Thyroid gland (tissue), 4 donors: ENCODE measurements at regions not wholly inside any gene's neighbourhood (a gene's known extent, or its start where the extent isn't known, plus 50 kb on each side); places are given as distances from the start of the nearest gene placed in this dataset.

Experiments
- POLR2A ChIP-seq, 2 donors: fragments of 450-650 bp; IDR thresholded peaks; one replicate each; pipeline ENCODE4 v1.6.1; 2017; ENCODE audit warnings: antibody characterized with exemption in 2 of 2, mild to moderate bottlenecking in 2 of 2, moderate library complexity in 1 of 2
- TF ChIP-seq, protein P1 (sequence below), 6 experiments: fragments of 200-600 bp in 3 of 6; fragments of 450-650 bp in 3 of 6; sonication (generic) in 3 of 6; IDR thresholded peaks; one replicate each; pipeline ENCODE4 v1.5.1; 2016 to 2019; ENCODE audit warnings: antibody characterized with exemption in 6 of 6, mild to moderate bottlenecking in 2 of 6, inconsistent platforms in 1 of 6, moderate library complexity in 1 of 6

DNA sequence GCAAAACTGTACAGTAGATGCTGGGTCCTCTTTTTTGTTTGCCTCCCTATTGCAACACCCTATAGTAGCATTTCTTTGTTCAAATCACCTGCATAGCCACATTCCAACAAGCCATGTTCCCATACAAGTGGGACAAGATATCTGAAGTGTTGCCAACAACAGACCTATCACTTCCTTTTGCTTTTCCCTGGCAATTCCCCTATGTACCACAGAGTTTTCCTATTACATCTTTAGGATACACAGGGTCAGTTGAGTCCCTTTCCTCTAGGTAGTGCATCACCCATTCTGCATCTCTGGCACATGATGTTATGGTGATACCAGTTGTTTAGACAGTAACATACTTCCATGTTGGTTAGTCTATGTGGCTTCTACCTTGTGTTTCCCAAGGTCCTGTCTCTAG, 125.1 kb upstream of the FBXL7 start:
- no peak for TF ChIP-seq POLR2A (IDR thresholded peaks at IDR 0.05)
- TF ChIP-seq, protein P1, sequence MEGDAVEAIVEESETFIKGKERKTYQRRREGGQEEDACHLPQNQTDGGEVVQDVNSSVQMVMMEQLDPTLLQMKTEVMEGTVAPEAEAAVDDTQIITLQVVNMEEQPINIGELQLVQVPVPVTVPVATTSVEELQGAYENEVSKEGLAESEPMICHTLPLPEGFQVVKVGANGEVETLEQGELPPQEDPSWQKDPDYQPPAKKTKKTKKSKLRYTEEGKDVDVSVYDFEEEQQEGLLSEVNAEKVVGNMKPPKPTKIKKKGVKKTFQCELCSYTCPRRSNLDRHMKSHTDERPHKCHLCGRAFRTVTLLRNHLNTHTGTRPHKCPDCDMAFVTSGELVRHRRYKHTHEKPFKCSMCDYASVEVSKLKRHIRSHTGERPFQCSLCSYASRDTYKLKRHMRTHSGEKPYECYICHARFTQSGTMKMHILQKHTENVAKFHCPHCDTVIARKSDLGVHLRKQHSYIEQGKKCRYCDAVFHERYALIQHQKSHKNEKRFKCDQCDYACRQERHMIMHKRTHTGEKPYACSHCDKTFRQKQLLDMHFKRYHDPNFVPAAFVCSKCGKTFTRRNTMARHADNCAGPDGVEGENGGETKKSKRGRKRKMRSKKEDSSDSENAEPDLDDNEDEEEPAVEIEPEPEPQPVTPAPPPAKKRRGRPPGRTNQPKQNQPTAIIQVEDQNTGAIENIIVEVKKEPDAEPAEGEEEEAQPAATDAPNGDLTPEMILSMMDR (IDR thresholded peaks at IDR 0.05) = no peak
